ENCODE measurements at regions not wholly inside any gene's neighbourhood (a gene's known extent, or its start where the extent isn't known, plus 50 kb on each side); places are given as distances from the start of the nearest gene placed in this dataset.
"Not testable (repeated sequence)": the region's sequence is repeated elsewhere in the genome, so short reads cannot be mapped to it uniquely, and the experiment has no call there.

- DNase-seq (ENCODE audit: low spot score) = no peak
Observed at GRCh38 chr13:73842626-73843025, 291.6 kb downstream of the KLF12 start.

GRCh38 chr13:73842184-73842583 is 292.0 kb downstream of the KLF12 start:
- DNase-seq (ENCODE audit: low spot score) = no peak

GRCh38 chr13:73837147-73837546 is 297.1 kb downstream of the KLF12 start:
- DNase-seq (ENCODE audit: low spot score) = no peak

GRCh38 chr13:73835138-73835721 is 299.0 kb downstream of the KLF12 start:
- no peak for DNase-seq (ENCODE audit: low spot score)

- no peak for DNase-seq (ENCODE audit: low spot score)
Observed at GRCh38 chr13:73833325-73834070, 300.7 kb downstream of the KLF12 start.

- no peak for DNase-seq (ENCODE audit: low spot score)
Observed at GRCh38 chr13:73832825-73833224, 301.4 kb downstream of the KLF12 start.

- no peak for DNase-seq (ENCODE audit: low spot score)
Observed at GRCh38 chr13:73832128-73832588, 302.0 kb downstream of the KLF12 start.

- DNase-seq (ENCODE audit: low spot score) = no peak
Observed at GRCh38 chr13:73829416-73829815, 304.8 kb downstream of the KLF12 start.

- DNase-seq (ENCODE audit: low spot score) = no peak
Observed at GRCh38 chr13:73828811-73829210, 305.4 kb downstream of the KLF12 start.

- DNase-seq (ENCODE audit: low spot score) = no peak
Observed at GRCh38 chr13:73827434-73827833, 306.8 kb downstream of the KLF12 start.

- DNase-seq (ENCODE audit: low spot score) = no peak
Observed at GRCh38 chr13:73825143-73825542, 309.1 kb downstream of the KLF12 start.

- no peak for DNase-seq (ENCODE audit: low spot score)
Observed at GRCh38 chr13:73822668-73823592, 311.3 kb downstream of the KLF12 start.

GRCh38 chr13:73820688-73821087 is 313.5 kb downstream of the KLF12 start:
- no peak for DNase-seq (ENCODE audit: low spot score)

- DNase-seq (ENCODE audit: low spot score) = no peak
Observed at GRCh38 chr13:73820285-73820684, 313.9 kb downstream of the KLF12 start.

- DNase-seq (ENCODE audit: low spot score) = no peak
Observed at GRCh38 chr13:73819711-73820110, 314.5 kb downstream of the KLF12 start.

- DNase-seq (ENCODE audit: low spot score) = no peak
Observed at GRCh38 chr13:73816702-73817101, 317.5 kb downstream of the KLF12 start.

- no peak for DNase-seq (ENCODE audit: low spot score)
Observed at GRCh38 chr13:73815796-73816195, 318.4 kb downstream of the KLF12 start.

GRCh38 chr13:73810647-73811046 is 323.6 kb downstream of the KLF12 start:
- no peak for DNase-seq (ENCODE audit: low spot score)

- DNase-seq (ENCODE audit: low spot score) = no peak
Observed at GRCh38 chr13:73809561-73809960, 324.6 kb downstream of the KLF12 start.

- no peak for DNase-seq (ENCODE audit: low spot score)
Observed at GRCh38 chr13:73808318-73808717, 325.9 kb downstream of the KLF12 start.

GRCh38 chr13:73805326-73805958 is 328.8 kb downstream of the KLF12 start:
- DNase-seq (ENCODE audit: low spot score) = not testable (repeated sequence)

GRCh38 chr13:73803997-73804396 is 330.2 kb downstream of the KLF12 start:
- DNase-seq (ENCODE audit: low spot score) = no peak
